HPDE6-E6E7 (cell line): ENCODE measurements at regions not wholly inside any gene's neighbourhood (a gene's known extent, or its start where the extent isn't known, plus 50 kb on each side); places are given as distances from the start of the nearest gene placed in this dataset.

Experiments used
- DNase-seq: peaks from one replicate; pipeline ENCODE4 v3.0.0; 2011; ENCODE audit warnings: missing footprints; ENCODE audit errors: extremely low spot score

DNA sequence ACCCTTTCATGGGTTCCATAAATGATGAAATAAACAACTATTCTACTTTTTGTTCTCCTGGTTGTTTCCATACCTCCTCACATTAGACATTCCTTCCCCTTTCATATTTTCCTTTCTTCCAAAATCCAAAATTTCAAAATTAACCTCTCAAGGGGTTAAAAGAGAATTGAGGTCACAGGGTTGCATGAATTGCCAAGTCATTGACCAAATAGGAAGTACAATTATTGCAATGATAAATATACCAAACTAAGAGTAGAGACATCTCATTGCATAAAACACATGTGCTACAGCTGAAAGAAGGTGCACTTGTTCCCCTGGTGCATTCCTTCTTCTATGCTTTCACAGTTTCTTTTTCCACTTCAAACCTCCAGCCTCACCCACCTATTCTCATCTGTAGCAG lies 136.1 kb downstream of the KCTD12 start:
- DNase-seq, result no peak

DNA sequence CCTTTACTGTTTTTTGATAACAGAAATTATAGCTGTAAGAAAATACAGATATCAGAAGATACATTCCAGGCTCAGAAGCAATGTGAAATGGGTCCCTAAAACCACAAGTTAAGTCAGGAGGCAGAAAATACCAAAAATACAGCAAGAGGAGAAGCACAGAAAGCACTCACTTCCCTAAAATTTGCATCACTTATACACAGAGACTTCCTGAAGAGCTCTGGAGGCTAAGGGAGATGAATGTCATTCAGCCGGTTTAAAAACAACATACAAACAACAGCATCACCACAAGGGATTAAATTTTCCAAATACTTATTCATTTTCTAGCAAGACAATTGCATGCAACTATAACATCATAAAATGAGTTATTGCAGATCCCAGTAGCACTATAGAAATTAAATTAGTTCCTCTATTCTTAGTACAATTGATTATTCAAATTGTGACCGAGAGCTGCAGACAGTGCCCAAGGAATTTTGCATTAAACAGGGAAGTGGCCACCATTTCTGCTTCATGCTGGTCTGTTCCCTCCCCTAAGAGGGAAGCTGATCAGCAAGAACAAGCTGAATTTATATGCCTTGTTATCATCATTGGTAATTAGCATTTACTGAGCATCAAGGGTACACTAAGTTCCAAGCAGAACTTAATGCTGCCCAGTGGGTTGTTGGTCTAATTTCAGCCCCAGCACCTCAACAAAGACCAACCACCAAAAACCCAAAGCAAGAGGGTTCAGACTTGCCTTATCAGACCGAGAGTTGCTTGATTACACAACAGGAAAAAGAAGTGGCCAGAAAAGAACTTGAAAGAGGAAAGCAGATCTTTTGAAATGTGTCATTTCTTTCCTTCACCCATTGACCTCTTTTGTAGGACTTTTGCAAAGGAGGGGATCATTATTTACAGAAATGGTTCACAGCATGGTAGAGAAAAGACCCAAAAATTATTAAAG lies 140.7 kb downstream of the KCTD12 start:
- no peak for DNase-seq

DNA sequence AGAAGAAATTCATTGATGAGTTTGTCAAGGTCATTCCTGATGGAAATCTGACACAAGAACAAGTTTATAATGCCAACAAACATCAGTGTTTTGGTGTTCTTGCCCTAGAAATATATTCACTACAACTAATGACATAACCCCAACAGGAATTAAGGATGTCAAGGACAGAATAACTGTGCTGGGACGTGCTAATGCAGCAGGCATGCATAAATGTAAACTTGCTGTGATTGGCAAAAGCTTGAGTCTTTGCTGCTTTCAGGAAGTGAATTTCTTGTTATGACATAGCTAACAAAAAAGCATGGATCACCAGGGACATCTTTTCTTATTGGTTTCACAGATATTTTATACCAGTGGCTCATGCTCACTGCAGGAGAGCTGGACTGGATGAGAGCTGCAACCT lies 144.6 kb downstream of the KCTD12 start:
- DNase-seq, result no peak

DNA sequence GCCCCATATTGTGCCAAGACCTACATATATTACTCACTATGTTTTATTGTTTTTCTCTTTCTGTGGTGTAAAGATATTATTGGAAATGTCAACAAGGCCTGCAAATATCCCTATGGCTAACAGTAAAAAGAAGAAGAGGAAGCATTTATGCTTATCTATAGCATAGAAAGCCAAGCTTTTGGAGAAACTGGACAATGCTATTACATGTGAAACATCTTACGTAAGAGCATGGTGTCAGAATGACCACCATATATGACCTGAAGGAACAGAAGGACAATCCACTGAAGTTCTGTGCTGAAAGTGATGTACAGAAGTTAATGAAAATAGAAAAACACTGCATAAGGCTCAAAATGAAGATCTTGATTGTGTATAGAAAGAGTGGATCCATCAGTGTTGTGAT lies 145.2 kb downstream of the KCTD12 start:
- DNase-seq, result no peak

DNA sequence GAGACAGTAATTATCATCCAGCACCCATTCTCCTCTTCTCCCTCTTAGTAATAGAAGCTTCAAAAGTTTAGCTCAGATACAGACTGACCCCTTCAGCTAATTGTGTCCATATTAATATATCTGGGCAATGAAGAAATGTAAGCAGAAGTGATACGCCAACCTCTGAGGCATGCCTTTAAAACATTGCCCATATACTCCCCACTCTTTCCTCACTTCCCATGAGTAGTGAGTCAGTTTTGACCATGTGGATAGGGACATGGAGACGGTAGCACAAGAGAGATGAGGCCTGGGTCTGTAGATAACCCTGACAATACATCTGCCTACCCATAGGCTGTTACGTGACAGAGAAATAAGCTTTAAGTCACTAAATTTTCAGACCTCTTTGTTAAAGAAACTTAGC lies 147.6 kb downstream of the KCTD12 start:
- no peak for DNase-seq

DNA sequence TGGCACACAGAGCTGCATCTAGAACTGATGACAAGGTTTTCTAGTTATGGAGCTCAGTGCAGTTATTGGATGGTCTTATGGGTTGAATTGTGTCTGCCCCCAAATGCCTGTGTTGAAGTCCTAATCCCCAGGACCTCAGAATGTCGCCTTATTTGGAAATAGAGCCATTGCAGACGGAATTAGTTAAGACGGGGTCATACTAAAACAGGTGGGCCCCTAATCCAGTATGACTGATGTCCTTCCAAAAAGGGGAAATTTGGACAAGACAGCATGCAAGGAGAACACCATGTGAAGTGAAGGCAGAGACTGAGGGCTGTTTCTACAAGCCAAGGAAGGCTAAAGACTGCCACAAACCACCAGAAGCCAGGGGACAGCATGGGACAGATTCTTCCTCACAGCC lies 148.7 kb downstream of the KCTD12 start:
- no peak for DNase-seq

DNA sequence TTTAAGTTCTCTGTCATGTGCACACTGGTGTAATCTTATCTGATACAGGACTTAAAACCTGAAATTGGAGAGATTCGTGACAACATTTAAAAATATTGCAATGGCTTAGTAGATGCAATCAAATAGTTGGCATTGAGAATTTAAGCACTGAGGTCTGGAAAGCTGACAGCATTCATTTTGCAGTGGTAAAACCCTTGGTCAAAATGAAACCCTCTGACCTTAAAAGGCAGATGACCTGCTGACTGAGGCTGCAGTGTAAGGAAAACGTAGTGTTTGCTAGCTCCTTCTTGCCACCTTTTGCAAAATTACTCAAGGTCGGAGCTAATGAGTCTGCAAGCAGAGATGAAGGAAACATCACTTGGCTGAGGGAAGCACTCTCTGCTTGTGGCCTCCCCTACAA lies 150.6 kb downstream of the KCTD12 start:
- DNase-seq, result no peak

DNA sequence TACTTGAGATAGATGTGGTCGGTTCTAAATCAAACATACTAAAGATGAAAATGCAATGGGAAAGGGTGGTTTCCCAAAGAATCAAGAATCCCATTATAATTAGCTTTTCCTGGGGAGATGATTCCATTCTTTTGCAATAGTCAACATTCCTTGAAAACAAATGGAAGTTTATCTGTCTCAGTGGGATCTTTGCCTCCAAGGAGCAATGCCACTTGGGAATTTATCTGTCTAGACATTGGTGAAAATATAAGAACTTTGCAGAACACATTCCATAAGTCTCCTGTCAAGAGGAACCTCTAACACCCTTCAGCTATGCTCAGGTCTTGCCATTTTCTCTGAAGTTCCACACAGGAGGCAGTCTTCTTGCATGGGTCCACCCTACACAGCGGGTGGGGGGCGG lies 152.5 kb downstream of the KCTD12 start:
- DNase-seq, result no peak

DNA sequence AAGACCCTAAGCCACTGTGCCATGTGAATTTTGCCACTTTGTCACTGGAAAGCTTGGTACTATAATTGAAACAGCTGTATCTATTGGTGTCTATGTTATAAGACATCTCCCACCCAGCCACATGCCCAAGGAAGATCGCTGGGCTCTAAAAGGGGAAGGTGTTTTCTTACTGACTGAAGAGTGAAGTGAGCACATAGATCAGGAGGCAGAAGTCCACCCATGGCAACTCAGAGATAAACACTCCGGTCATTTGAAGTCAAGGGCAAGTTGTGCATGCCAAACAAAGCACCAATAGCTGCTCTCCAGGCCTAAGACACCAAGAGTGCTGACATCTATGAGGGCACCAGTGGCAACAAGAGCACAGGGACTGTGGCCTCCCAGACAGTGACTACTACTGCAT lies 153.8 kb downstream of the KCTD12 start:
- no peak for DNase-seq

DNA sequence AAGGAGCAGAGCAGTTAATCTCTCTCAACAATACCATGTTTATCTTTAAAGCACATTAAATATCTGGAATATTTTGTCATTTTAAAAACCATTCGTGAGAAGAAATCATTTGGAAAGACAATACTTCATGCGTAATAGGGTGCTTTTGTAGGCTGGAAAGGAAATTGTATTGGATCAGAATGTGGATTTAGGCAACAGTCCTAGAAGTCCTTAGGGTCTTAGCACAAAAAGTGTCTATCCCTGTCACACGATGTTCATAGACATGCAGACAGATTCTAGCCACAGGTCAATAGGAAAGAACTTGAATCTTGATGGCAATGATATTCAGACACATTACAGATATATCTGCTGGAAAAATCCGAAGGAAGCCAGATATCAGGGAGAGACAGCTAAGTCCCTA lies 156.0 kb downstream of the KCTD12 start:
- DNase-seq, result no peak

DNA sequence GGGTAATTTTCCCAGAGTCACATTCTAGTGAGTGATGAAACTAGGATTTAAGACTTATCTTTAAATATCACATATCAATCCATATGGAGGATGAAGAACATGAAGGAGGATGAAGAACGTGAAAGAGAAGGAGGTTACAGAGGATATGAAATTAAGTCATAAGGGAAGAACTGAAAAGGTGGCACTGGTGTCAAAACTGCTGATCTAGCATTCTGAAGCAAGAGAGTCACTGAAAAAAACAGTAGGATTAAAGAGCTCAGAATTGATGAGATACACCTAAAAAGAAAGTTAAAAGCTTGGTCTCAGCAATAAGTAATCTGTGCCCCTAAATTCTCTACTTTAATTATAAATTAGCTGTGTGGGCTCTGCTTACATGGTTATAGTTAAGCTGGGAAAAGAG lies 156.5 kb downstream of the KCTD12 start:
- DNase-seq, result no peak

DNA sequence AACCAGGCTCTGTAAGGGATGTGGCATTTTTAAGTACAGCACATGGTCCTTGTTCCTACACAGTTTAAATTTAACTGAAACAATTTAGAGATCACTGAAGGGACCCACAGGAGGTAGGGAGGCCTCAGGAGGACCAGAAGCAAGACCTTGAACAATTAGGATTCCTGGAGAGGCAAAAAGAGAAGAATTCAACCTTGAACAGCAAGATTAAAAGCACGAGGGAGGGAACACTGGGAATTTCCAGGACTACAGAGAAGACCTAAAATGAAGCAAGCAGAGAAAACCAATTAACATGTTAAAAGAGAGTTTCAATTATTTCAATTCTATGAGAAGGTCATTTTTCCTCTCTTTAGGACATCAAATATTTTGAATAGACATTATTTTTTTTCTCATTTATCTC lies 160.3 kb downstream of the KCTD12 start:
- no peak for DNase-seq

DNA sequence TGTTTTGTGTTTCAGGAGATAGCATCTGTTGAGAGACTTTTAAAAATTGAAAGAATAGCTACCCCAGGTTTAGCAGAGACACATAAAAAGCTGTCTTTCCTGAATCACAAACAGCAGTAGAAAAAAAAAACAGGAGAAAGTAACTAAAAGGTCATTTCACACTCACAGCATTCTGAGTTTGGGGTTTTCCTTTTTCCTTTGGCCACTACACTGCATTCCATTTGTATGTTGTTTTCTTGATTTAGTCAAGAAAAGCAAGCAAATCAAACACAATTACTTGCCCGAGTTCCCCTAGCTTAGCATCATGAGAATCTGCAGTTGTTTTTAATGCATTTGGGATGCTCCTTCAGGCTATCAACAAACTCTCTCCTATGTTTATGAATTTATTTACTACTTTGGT lies 161.0 kb downstream of the KCTD12 start:
- DNase-seq, result no peak

DNA sequence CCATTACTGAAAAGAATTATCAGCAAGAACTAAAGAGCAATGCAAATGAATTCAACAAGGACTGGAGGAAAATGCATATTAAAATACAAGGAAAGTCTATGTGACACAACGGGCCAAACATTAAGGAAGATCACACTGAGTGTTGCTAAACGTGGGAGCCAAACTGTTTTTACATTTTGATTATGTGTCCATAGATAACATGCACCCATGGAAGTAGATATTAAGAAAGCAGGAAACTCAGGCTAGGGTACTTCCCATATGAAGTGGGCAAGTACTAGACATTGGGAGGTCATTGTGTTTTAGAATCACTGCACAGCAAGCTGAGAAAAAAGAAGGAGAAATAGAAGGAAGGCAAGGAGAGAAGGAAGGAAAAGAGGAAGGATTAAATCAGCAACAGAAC lies 161.8 kb downstream of the KCTD12 start:
- no peak for DNase-seq

DNA sequence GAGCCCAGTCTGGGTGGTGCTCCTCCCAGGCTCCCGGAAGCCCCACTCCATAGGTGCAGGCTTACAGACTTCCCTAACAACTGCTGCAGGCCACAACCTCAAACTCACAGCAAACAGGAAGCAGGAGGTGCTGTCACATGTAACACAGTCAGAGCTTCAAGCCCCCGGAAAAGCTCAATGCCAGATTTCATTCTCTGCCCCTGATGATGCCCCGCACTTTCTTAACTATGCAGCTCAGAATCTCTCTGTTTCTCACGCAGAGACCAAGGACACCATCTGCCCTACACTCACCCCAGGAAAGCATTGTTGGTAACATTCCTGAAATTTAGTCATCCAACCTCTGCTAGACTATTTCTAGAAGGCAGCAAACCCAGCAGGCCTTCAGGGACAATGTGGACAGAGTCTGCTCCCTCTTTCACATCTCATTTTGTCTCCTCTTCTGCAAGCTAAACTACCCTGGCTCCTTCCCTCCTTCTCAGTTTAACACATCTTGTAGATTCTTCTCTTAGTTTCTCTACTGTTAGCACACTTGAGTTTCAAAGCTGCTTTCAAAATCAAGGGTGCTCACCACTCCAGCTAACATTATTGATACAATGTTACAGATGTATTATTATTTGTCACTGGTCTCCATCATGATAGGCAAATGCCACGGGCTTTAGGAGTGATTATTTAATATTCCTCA lies 162.5 kb downstream of the KCTD12 start:
- DNase-seq, result peak; percentile 34

DNA sequence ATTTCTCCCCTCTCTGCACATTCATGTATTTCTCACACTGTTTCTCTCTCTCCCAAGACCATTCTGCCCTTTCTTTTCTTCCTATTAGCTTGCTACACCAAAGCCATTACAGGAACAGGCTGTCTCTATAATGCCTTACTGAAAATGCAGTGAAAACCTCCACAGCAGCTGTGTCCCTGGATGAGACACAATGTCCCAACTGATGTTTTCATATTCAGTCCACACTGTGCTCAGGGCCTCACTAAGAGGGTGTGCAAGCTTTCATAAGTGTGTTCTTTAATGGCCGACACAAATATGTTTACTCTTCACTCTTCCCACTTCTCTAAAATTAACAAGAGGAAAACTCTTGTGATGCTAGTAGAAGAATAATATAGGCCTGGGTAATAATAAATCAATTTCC lies 163.4 kb downstream of the KCTD12 start:
- no peak for DNase-seq

DNA sequence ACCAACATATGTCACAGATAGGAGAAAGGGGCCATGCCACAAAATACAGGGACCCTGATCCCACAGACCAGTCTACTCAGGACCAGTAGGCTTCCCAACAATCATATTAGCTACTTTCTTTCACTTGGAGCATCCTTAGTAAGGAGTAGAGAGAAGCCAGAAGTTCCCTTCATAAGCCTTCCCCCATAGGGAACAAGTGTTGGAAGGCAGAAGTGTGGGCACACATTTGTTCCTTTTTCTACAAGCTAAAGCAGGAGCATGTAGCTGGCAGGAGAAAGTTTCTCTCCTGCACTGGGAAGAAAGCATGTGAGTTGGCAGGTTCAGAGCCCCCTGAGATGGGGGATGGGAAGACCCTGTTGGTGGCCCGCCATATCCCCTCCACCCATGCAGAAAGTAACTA lies 165.4 kb downstream of the KCTD12 start:
- DNase-seq, result no peak

DNA sequence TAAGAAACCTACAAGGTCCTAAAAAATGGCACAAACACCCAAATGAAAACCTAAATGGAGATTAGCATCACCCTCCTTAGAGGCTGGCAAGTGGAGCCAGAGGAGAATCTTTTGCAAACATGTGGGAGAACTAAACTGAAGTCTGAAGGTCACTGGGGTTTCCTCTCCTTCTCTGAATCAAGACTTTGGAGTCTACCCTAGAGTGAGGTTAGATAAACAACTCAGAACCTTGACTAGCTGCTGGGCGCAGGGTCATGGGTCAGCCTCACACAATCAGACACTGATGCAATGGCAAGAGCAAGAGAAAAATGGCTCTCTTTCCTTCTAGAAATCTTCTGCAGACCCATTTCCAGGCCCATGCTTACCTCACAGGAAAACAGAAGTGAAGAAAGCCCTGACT lies 165.8 kb downstream of the KCTD12 start:
- no peak for DNase-seq

DNA sequence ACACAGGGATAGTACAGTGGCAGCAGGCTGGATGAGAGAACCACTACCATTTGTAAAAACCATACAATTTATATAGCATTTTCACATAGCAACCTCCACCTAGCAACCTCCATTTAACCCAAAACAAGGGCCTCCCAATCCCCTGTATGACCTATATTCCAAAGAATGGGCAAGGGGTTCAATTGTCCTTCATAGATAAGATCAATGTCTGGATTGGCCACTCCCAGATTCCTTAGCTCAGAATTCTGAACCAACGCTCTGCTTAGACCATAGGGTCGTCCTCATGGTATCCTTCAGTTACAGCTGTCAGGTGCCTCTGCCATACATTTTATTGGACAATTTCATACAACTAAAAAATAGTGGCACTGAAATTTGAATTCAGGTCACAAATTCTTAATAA lies 166.2 kb downstream of the KCTD12 start:
- DNase-seq, result no peak

DNA sequence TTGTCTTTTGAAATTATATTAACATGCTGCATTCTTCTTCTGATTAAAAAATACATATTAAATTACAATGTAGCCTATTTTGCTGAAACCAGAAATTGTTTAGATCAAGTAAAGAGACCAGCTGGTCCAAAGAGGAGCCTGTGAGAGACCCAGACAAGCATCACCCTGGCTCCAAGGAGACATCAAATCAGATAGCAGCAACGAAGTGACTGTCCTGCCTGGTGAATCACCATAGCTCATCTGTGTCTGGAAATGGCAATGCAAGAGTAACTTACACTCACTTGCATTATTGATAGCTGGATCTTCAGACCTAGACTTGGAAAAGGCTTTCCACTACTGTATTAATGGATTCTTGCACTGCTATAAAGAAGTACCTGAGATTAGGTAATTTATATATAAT lies 169.1 kb downstream of the KCTD12 start:
- no peak for DNase-seq

DNA sequence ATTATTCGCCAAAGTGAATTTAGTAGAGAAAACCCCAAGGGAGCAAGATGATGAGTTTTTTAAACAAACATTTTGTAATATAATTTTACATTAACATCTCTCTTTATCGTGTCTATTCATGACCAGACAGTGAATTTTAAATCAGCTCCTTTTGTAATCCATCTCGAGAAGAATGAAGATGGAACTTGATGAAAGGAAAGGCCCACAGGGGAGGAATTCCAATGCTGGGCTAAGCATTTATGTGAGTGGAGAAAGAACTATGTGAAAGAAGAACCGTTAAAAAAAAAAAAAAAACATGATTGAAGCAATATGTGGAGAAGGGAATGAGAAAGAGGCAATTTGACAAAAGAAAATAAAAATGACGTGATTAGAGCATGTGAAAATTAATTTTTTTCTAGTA lies 170.6 kb downstream of the KCTD12 start:
- no peak for DNase-seq

DNA sequence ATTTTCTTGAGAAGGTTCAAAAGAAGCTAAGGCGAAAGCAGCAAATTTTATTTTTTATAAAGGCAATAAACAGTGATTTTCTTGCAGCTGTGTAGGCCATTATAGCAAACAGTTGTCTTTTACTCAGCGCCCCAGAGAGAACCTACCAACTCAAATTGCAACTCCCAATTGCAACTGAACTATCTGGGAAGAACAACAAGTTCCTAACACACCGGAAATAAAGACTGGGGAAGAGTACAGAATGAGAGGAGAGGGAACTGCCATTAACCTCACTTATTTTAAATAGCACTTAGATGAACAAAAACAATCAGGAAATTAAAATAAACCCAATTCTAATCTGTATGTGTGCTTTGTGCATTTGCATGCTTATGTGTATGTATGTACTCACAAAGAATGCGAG lies 171.1 kb downstream of the KCTD12 start:
- DNase-seq, result no peak

DNA sequence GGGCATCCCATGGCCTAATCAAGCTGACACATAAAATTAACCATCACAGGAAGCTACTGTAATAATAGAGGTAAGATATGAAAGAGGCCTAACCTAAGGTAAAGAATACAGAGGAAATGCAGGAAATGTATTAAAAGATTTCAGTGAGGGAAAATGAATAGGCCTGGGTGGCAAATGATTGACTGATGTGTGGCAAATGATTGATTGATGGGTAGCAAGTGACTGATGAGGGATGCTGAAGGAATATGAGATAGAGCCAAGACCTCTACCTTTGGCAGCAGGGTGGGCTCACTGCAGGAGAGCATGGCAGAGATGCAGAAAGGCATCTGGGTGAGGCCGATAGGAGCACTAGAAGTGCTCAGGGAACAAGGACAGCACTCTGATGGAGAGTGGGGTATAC lies 172.9 kb downstream of the KCTD12 start:
- no peak for DNase-seq
